HL-60 (cell line): ENCODE measurements at regions not wholly inside any gene's neighbourhood (a gene's known extent, or its start where the extent isn't known, plus 50 kb on each side); places are given as distances from the start of the nearest gene placed in this dataset.

ENCODE experiments used
- CTCF ChIP-seq: IDR thresholded peaks from one replicate; pipeline ENCODE4 v1.5.1; 2011; ENCODE audit warnings: low read length, control low read depth, inconsistent platforms; ENCODE audit not compliant: insufficient read depth
- GABPA ChIP-seq: IDR thresholded peaks from 2 replicates; pipeline ENCODE4 v1.6.1; 2012; ENCODE audit warnings: low read depth
- POLR2AphosphoS5 ChIP-seq: IDR thresholded peaks from 2 replicates; pipeline ENCODE4 v1.6.1; 2012; ENCODE audit warnings: low read depth
- REST ChIP-seq: IDR thresholded peaks from 2 replicates; pipeline ENCODE4 v1.6.1; 2012; ENCODE audit warnings: low read depth; ENCODE audit not compliant: insufficient replicate concordance
- SPI1 ChIP-seq: IDR thresholded peaks from 2 replicates; pipeline ENCODE4 v1.6.1; 2012; ENCODE audit warnings: low read depth, mild to moderate bottlenecking, borderline replicate concordance

- TF ChIP-seq SPI1 (peak; percentile 47; the same call in 1 of the 2 replicates), CTCF (no peak), POLR2AphosphoS5 (peak; percentile 60; the same call in 1 of the 2 replicates), REST (no peak), GABPA (no peak)
These were observed 856.9 kb upstream of the FRG1 start for GRCh38 chr4:189083769-189084168.
